Spinal cord (tissue), 9 donors: ENCODE measurements at regions not wholly inside any gene's neighbourhood (a gene's known extent, or its start where the extent isn't known, plus 50 kb on each side); places are given as distances from the start of the nearest gene placed in this dataset.
A peak's percentile ranks its signal among the peaks of the same experiment; 100 is the strongest.

Experiments
- DNase-seq, 6 donors: peaks; one replicate each; pipeline versions ENCODE4 v3.0.0 to v3.0.0-alpha.2; 2013 to 2015; ENCODE audit warnings: low spot score in 6 of 6, low read depth in 4 of 6
- H3K27ac ChIP-seq: one replicate; pipeline ENCODE4 v1.5.1; 2013; ENCODE audit warnings: low read depth, low read length, control low read depth
- H3K27me3 ChIP-seq: one replicate; pipeline ENCODE4 v1.6.1; 2013; ENCODE audit warnings: low read length; ENCODE audit not compliant: control insufficient read depth, insufficient read depth
- H3K36me3 ChIP-seq: one replicate; pipeline ENCODE4 v1.6.1; 2013; ENCODE audit warnings: low read length; ENCODE audit not compliant: control insufficient read depth, insufficient read depth
- H3K4me1 ChIP-seq: one replicate; pipeline ENCODE4 v1.6.1; 2013; ENCODE audit warnings: low read length; ENCODE audit not compliant: control insufficient read depth, insufficient read depth
- H3K4me3 ChIP-seq: one replicate; pipeline ENCODE4 v1.5.1; 2013; ENCODE audit warnings: low read depth, low read length, control low read depth
- H3K9me3 ChIP-seq: one replicate; pipeline ENCODE4 v1.6.1; 2013; ENCODE audit warnings: low read length; ENCODE audit not compliant: control insufficient read depth, insufficient read depth
- WGBS: methylation state at CpG from one replicate; pipeline ENCODE4 v1.1.5; 2013; ENCODE audit warnings: missing lambda C conversion rate; ENCODE audit not compliant: insufficient coverage; 5-methylcytosine and 5-hydroxymethylcytosine counted together
- donor health status: healthy.

DNA sequence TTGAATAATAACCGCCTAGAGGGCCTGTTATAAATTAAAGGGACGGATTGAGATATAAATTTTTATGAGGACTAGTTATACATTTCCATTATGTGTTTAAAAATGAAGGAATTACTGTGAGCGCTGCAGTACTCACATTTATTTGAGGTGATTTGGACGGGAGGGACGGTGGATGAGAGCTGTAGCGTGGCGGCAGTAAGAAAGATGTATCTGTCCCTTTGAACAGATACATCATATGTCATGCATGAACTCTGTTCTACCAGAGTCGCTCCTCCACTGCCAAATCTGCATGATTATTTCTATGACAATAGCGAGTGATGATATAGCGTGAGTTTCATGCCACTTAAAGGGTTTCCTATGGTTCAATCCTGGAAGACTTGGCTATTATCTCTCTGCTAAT, 538.8 kb downstream of the MCTP2 start:
- WGBS = no CpG with 5 or more reads among the region's 10 CpGs
- H3K27ac ChIP-seq = no peak overlapping the region
- H3K36me3 ChIP-seq = no peaks in the 10 kb centered on the region
- DNase-seq = peak in 1 of 6 donors; percentile 71
- H3K9me3 ChIP-seq = no peaks in the 10 kb centered on the region
- H3K27me3 ChIP-seq = no peaks in the 10 kb centered on the region
- no peak overlapping the region for H3K4me3 ChIP-seq
- no peaks in the 10 kb centered on the region for H3K4me1 ChIP-seq

DNA sequence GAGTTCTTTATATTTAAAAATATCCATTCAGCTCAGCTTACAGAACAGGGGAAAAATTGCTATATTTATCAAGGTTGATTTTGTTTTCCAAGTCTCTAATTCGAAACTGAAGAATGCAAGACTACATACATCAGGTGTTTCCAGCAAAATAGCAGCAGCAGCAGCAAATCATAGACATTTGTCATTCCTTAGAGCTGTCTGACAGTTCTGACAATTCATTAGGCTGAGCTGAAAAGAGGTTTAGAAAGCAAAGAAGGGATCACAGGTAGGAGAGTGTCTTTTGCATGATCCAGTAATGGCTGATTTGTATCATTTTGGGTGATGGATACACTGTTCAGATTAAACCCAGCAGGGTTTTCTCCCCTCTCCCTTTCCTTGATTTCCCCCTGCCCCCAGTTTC, 545.7 kb downstream of the MCTP2 start:
- DNase-seq = peak in 1 of 6 donors; percentile 31
- H3K27ac ChIP-seq = no peak overlapping the region
- H3K4me3 ChIP-seq = no peak overlapping the region
- H3K27me3 ChIP-seq = no peaks in the 10 kb centered on the region
- H3K9me3 ChIP-seq = no peaks in the 10 kb centered on the region
- H3K4me1 ChIP-seq = no peaks in the 10 kb centered on the region
- H3K36me3 ChIP-seq = no peaks in the 10 kb centered on the region
- WGBS = 83% methylated on average over 1 of the region's 1 CpG

DNA sequence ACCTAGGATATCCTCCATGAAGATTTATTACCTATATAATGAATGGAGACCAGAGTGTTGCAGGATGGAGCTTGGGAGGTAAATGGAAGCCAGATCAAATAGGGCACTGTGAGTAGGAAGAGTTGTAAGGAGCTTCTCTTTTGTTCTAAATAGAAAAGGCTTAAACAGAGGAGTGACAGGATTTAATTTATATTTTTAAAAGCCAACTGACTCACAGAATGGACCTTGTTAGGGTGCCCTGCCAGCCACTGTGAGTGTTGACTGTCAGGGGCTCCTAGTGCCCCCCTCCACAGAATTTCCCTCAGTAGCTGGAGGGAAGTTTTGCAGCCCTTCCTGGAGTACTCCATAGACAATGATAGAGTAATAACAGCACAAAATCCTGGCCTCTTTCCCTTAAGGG, 547.5 kb downstream of the MCTP2 start:
- H3K4me3 ChIP-seq = no peak overlapping the region
- peak in 1 of 6 donors; percentile 23 for DNase-seq
- H3K9me3 ChIP-seq = peaks cover 1% of the 10 kb centered on the region
- no peaks in the 10 kb centered on the region for H3K27me3 ChIP-seq
- no peaks in the 10 kb centered on the region for H3K36me3 ChIP-seq
- H3K27ac ChIP-seq = no peak overlapping the region
- no peaks in the 10 kb centered on the region for H3K4me1 ChIP-seq

DNA sequence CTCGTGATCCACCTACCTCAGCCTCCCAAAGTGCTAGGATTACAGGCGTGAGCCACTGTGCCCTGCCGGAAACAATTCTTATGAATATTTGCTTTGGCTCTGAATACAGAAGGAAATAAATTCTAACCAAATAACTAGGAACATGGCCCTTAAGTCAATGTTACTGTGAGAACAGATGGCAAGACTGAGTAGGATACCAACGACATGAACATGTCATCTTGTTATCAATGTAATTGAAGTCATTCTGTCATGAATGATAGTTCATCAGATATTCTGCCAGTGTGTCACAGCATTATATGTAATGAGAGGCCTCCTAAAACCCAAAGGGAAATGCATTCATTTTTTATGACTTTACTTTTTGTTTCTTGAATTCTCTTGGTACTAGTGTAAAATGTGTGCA, 548.8 kb downstream of the MCTP2 start:
- Histone ChIP-seq H3K27ac (no peak overlapping the region), H3K9me3 (peaks cover 1% of the 10 kb centered on the region), H3K4me3 (no peak overlapping the region), H3K27me3 (no peaks in the 10 kb centered on the region), H3K4me1 (no peaks in the 10 kb centered on the region), H3K36me3 (no peaks in the 10 kb centered on the region)
- no CpG with 5 or more reads among the region's 4 CpGs for WGBS
- no peak for DNase-seq

DNA sequence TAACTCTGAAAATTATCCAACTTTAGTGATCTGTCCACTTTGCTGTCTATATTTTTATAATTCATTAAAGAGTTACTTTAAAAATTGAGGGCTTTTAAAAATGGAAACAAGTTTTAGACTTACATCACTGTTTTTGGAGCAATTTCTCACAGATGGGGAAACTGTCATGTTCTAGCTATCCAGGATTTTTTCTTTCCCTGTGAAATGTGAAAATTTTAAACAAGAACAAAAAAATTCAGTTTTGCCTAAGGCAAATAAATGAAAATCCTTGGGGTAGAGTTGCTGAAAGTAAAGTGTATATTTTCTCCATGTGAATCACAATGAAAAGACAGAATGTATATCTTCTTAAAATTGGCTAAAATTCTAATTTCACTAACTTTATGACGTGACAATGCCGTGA, 553.7 kb downstream of the MCTP2 start:
- Histone ChIP-seq H3K36me3 (no peaks in the 10 kb centered on the region), H3K4me3 (no peak overlapping the region), H3K9me3 (peaks cover 1% of the 10 kb centered on the region), H3K4me1 (no peaks in the 10 kb centered on the region), H3K27me3 (no peaks in the 10 kb centered on the region), H3K27ac (no peak overlapping the region)
- WGBS = no CpG with 5 or more reads among the region's 2 CpGs
- DNase-seq = peak in 1 of 6 donors; percentile 26

DNA sequence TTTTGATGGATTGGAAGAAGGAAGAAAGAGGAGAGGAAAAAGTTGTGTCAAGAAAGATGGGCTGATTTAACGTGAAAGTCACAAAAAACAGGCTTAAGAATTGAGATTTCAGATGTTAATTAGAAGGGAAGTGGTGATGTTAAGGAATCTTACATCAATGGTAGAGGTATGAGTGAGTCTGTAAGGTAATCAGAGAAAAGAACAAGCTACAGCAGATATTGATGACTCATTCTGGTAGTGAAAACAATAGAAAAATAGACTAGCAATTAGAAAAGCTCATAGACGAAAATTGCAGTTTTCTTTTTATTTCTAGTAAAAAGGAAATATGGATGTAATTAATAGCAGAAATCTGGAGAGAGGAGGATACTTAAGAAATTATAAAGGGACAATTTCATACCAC, 559.6 kb downstream of the MCTP2 start:
- Histone ChIP-seq H3K36me3 (no peaks in the 10 kb centered on the region), H3K4me3 (no peak overlapping the region), H3K27ac (no peak overlapping the region), H3K4me1 (no peaks in the 10 kb centered on the region), H3K9me3 (no peaks in the 10 kb centered on the region), H3K27me3 (no peaks in the 10 kb centered on the region)
- 75% methylated on average over 1 of the region's 2 CpGs for WGBS
- DNase-seq = no peak

DNA sequence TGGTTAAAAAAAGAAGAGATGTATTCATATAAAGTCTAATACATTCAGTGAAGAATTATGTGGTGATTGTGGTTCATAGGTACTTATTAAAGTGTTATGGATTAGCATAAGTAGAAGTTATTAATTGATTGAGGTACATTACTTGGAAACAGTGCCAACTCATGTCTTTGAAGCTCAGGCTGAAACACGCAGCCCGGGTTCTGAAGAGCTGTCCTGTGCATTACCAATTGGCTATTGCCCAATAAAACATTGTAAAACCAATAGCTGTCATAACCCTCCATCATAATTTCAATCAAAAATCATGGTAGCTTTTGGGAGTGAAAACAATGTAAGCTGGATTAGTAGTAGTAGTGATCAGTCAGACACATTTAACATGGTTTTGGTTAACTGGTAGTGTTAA, 560.1 kb downstream of the MCTP2 start:
- peak in 1 of 6 donors; percentile 12 for DNase-seq
- no peaks in the 10 kb centered on the region for H3K9me3 ChIP-seq
- H3K4me3 ChIP-seq = no peak overlapping the region
- no peak overlapping the region for H3K27ac ChIP-seq
- no CpG with 5 or more reads among the region's 2 CpGs for WGBS
- H3K27me3 ChIP-seq = no peaks in the 10 kb centered on the region
- H3K4me1 ChIP-seq = no peaks in the 10 kb centered on the region
- no peaks in the 10 kb centered on the region for H3K36me3 ChIP-seq

DNA sequence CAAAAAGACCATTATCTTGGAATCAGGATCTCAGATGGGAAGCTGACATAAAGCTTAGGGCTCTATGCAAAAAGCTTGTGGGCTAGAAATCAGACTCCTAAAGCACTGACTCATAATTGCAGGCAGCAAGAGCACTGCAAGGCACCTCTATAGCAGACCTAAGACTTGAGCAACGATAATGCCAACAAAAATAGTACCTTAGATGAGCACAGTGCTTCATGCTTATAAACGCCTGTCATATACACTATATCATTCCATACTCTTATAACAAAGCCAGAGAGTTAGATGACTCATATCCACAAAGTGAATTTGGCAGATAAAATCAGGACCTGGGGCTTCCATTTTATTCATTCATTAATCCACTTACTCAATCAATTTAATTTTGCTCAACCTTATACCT, 560.8 kb downstream of the MCTP2 start:
- no peaks in the 10 kb centered on the region for H3K4me1 ChIP-seq
- no peaks in the 10 kb centered on the region for H3K9me3 ChIP-seq
- H3K36me3 ChIP-seq = no peaks in the 10 kb centered on the region
- H3K27me3 ChIP-seq = no peaks in the 10 kb centered on the region
- no peak overlapping the region for H3K4me3 ChIP-seq
- 60% methylated on average over 1 of the region's 2 CpGs for whole genome bisulfite sequencing
- H3K27ac ChIP-seq = no peak overlapping the region
- DNase-seq = no peak

DNA sequence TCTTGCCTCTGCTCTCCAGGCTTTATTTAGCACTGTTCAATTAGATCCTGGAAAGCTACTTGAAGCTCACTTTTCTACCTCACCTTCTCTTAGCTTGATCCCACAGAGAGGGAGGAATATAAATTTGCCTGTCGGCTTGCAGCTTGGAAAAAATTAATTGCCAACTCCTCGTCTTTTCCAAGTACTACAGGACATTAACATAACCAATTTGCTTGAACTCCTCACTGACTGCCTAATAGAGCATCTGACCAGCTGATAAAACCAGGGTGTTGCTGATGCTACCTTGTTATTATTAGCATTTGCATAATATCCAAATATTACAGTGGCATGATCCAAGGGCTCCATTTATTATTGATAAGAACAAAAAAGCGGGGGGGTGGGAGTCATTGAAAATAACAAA, 561.8 kb downstream of the MCTP2 start:
- no peaks in the 10 kb centered on the region for H3K27me3 ChIP-seq
- no peaks in the 10 kb centered on the region for H3K4me1 ChIP-seq
- no peaks in the 10 kb centered on the region for H3K9me3 ChIP-seq
- H3K4me3 ChIP-seq = no peak overlapping the region
- peak in 1 of 6 donors; percentile 16 for DNase-seq
- WGBS = 86% methylated on average over 1 of the region's 3 CpGs
- no peak overlapping the region for H3K27ac ChIP-seq
- no peaks in the 10 kb centered on the region for H3K36me3 ChIP-seq

DNA sequence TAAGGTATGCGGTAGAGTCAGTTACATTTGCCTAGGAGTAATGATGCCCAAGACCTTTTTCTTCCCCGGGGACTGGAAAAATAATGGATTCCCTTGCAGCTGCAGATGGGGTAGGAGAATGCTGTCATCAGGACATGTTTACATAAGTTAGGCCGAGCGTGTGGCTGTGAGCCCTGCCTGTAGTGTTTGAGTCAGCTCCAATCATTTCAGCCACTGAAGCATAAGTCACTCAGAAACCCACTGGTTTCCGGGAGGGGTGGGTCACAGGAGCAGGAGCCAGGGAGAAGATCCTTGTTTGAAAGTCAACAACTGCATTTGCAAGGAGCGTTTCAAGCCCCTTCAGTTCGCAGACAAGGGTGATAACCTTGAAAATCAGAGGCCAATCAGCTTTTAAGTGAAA, 562.3 kb downstream of the MCTP2 start:
- Histone ChIP-seq H3K4me1 (no peaks in the 10 kb centered on the region), H3K9me3 (no peaks in the 10 kb centered on the region), H3K27me3 (no peaks in the 10 kb centered on the region), H3K4me3 (no peak overlapping the region), H3K36me3 (no peaks in the 10 kb centered on the region), H3K27ac (no peak overlapping the region)
- peak in 1 of 6 donors; percentile 4 for DNase-seq
- WGBS = 71% methylated on average over 6 of the region's 7 CpGs
